ENCODE measurements at regions not wholly inside any gene's neighbourhood (a gene's known extent, or its start where the extent isn't known, plus 50 kb on each side); places are given as distances from the start of the nearest gene placed in this dataset.

GRCh38 chr17:77593081-77593480 lies 365.4 kb upstream of the TNRC6C start:
- H3K36me3 ChIP-seq (replicated peaks in 1 of 2; ENCODE audit: control insufficient read depth in 1 of 2, insufficient read depth in 2 of 2, low read length in 2 of 2) = no peaks in the 10 kb centered on the region
- no peak overlapping the region for H3K9ac ChIP-seq (ENCODE audit: insufficient read depth, low read depth, low read length)
- in situ Hi-C loops (cut with HindIII; ENCODE audit: extremely low pct_ligation_motif_present, low pct_unique_long_range_greater_than_20kb) = no loop called here
- WGBS (ENCODE audit: low lambda C conversion rate) = 2% methylated on average over 5 of the region's 5 CpGs
- FAIRE-seq = no peak
- no peak for ATAC-seq
- TF ChIP-seq ZNF10 (CRISPR knock-in tag; IDR thresholded peaks at IDR 0.05; ENCODE audit: borderline replicate concordance, low read depth) (no peak), BRD4 (CRISPR knock-in tag; IDR thresholded peaks at IDR 0.05) (no peak), ZNF850 (CRISPR knock-in tag; conservative IDR thresholded peaks at IDR 0.05) (no peak), TCF7 (IDR thresholded peaks at IDR 0.05; ENCODE audit: low read depth) (no peak), POGZ (CRISPR knock-in tag; IDR thresholded peaks at IDR 0.05) (no peak), MAZ (IDR thresholded peaks at IDR 0.05; ENCODE audit: borderline replicate concordance, low read depth, low read length) (no peak), MAZ (CRISPR knock-in tag; IDR thresholded peaks at IDR 0.05; ENCODE audit: low read depth) (no peak), MIER3 (CRISPR knock-in tag; IDR thresholded peaks at IDR 0.05; ENCODE audit: borderline replicate concordance) (no peak), ZNF225 (CRISPR knock-in tag; IDR thresholded peaks at IDR 0.05) (no peak), CBX2 (IDR thresholded peaks at IDR 0.05; ENCODE audit: low read depth, low read length) (no peak), CBX2 (CRISPR knock-in tag; IDR thresholded peaks at IDR 0.05; ENCODE audit: low read depth) (no peak), LRRFIP1 (CRISPR knock-in tag; conservative IDR thresholded peaks at IDR 0.05) (no peak), ZNF879 (CRISPR knock-in tag; IDR thresholded peaks at IDR 0.05) (no peak), ZNF335 (CRISPR knock-in tag; IDR thresholded peaks at IDR 0.05) (no peak), NCOA1 (CRISPR knock-in tag; IDR thresholded peaks at IDR 0.05) (no peak), ZNF143 (CRISPR knock-in tag; IDR thresholded peaks at IDR 0.05) (no peak), ZSCAN22 (CRISPR knock-in tag; IDR thresholded peaks at IDR 0.05) (no peak)
- ChIA-PET POLR2A (no interaction called here), CTCF (ENCODE audit: low intra/inter-chr PET ratio, low total read pairs) (no interaction called here)
- no peaks in the 10 kb centered on the region for H3K79me2 ChIP-seq (ENCODE audit: insufficient read depth, low read length)
- no TSS peak for BruUV-seq (replicated peaks)
- no peaks in the 10 kb centered on the region; the same call in 1 of the 2 replicates for H4K20me1 ChIP-seq (ENCODE audit: insufficient read depth, low read length)
- H3K27ac ChIP-seq (ENCODE audit: extremely low read length, insufficient read depth, low read length) = no peak overlapping the region
- intact Hi-C loops (cut with micrococcal nuclease; ENCODE audit: unreplicated experiment) = no loop called here
- H2AFZ ChIP-seq (ENCODE audit: low read length) = no peak overlapping the region
- H3K4me3 ChIP-seq (replicated peaks in 1 of 3; ENCODE audit: insufficient read depth in 1 of 3, low read depth in 2 of 3, low read length in 3 of 3) = no peak overlapping the region
- no peak overlapping the region for H3K4me2 ChIP-seq (ENCODE audit: low read depth, low read length)
- peaks cover 15 to 67% of the 10 kb centered on the region in 2 experiments; a peak in 4 of 5 replicates for H3K27me3 ChIP-seq (ENCODE audit: control insufficient read depth in 1 of 2, insufficient read depth in 2 of 2, low read length in 2 of 2)
- no peaks in the 10 kb centered on the region for H3K4me1 ChIP-seq (ENCODE audit: insufficient read depth, low read length)
- no peaks in the 10 kb centered on the region for H3K9me3 ChIP-seq (ENCODE audit: low read length)
- DNase-seq (ENCODE audit: low spot score) = no peak

All from HepG2 (cell line).